Activated CD8-positive, alpha-beta memory T cell treated with anti-CD3 and anti-CD28 coated beads for 48 hours (primary cell): ENCODE measurements at regions not wholly inside any gene's neighbourhood (a gene's known extent, or its start where the extent isn't known, plus 50 kb on each side); places are given as distances from the start of the nearest gene placed in this dataset.
"Not testable (repeated sequence)": the region's sequence is repeated elsewhere in the genome, so short reads cannot be mapped to it uniquely, and the experiment has no call there.

Experiments used
- DNase-seq, 3 experiments: peaks; one replicate each; pipeline ENCODE4 v3.0.0-alpha.2; 2020; ENCODE audit warnings: low read depth in 2 of 3, low spot score in 2 of 3

DNA sequence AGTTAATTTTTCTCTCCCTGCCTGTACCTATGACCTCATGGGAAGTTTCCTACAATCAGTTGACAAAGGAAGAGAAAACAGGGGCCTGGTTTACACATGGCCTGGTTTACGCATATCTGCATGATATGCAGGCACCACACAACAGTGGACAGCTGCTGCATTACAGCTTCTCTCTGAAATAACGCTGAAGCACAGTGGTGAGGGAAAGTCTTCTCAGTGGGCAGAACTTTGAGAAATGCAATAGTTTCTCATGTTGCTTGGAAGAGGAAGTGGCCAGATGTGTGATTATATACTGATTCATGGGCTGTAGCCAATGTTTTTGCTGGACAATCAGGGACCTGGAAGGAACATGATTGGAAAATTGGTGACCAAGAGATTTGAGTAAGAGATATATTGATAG, 324.1 kb upstream of the GOT2 start:
- no peak for DNase-seq

DNA sequence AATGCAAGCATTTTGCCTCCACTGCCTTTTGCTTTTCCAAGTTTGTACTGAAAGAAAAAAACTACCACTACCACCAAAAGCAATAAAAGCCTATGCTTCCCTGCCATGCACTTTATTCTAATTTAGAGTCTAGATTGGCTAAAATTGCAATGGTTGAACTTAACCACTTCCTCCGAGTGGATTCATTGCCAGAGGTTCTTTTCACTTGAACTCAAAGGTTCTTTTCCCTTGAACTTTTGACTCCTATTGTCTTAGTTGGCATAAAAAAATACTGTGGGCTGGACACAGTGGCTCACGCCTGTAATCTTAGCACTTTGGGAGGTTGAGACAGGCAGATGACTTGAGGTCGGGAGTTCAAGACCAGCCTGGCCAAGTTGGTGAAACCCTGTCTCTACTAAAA, 319.8 kb upstream of the GOT2 start:
- DNase-seq, result no peak

DNA sequence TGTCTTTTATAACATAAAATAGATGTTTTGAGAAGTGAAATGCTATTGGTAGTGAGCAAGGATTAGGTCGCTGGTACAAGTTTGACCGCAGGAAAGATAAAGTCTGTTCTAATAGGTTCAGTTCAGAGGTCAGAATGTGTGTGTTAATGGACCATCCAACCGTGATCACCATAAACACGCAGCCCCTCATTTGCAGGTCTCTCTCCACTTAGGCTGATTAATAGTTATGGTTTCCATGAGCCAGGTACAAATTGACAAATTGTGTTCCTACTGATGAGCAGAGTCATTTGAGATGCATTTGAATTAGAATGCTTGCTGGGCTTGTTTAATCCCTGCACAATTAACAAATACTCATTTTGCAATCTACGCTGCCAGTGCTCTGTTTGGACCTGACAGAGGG, 318.1 kb upstream of the GOT2 start:
- DNase-seq, result no peak

- no peak for DNase-seq
Observed at GRCh38 chr16:59048876-59049275, 314.8 kb upstream of the GOT2 start.

GRCh38 chr16:59047114-59047513, 313.0 kb upstream of the GOT2 start:
- no peak for DNase-seq

DNA sequence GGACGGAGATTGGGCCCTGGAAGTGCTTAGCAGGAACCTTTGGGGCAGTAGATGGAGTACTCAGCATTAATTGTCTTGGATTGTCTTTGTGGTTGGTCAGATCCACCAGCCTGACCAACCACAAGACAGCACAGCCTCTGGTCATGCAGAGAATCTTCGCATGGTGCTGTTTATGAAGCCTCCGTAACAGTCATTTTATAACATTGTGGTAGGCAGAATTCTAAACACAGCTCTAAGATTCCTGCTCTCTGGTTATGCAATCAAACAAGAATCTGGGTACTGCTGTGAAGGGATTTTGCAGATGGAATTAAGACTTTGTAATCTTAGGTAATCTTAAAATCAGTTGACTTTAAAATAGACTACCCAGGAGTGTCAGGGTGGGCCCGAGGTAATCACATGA, 312.2 kb upstream of the GOT2 start:
- no peak for DNase-seq

GRCh38 chr16:59045501-59045900, 311.4 kb upstream of the GOT2 start:
- no peak for DNase-seq

- no peak for DNase-seq
Observed at GRCh38 chr16:59044616-59045015, 310.5 kb upstream of the GOT2 start.

DNA sequence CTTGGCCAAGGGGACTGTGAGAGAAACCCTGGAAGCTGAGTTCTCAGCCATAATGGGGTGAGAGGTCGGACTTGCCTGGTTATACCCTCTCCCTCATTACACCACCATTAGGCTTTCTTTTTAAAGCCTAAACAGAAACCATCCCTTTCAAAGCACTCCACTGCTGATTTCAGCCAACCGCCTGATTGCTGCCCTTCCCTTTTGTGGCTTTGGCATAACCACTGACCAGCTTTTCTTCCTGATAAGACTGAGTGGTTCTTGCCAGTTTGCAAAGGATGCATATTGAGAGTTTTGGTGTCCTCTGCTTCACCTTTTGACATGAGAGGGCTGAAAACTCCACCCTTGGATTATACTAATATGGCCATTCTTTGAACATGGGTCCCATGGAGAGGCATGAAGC, 308.2 kb upstream of the GOT2 start:
- DNase-seq, result no peak

DNA sequence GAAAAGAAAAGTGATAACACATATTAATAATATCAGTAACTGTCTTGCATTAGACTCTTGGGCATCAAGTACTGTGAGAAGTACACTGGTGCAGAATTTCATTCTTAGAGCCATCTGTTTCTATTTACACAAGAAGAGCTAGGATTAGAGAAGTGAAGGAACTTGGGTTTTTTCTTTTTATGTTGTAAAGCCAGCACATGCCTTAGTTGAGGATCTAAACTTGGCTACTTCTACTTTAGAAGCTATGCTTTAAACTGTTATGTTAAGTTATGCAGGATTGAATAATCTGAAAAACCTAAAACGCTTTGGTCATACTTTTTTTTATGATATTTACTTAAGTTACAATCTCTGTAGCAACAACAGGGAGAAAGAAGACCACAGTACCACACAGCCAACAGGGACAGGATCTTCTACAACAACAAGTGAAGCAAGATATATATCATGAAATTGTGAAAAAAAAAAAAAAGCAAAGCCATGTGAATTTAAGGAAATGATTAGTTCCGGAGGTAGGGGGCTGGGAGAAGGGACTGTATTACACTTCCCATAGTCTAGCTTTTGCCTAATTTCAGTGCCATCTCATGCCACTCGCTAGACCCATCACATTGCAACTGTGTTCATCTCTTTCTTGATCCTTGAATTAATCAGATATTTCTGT, 305.1 kb upstream of the GOT2 start:
- no peak for DNase-seq

DNA sequence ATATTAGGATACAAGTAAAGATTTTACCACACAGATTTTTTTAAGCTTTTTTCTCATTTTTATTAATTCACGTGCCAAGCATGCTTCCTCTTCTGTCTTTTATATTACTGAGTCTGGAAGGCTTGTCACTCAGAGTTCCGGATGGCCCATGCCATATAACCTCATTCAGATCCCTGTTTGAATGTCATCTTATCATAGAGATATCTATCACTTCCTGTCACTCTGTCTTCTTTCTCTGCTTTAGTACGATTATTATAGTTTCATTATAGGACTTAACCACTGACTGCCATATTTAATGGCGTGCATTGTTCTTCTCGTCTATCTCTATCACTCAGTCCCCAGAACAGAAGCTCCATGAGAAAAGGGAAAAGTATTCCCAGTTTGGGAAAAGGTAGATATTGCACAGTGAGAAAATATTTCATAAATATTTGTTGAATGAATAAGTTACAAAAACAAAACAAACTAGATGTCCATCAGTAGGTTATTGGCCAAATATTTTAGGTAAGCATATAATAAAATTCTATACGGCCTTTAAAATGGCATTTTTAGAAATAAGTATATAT, 296.9 kb upstream of the GOT2 start:
- no peak for DNase-seq

DNA sequence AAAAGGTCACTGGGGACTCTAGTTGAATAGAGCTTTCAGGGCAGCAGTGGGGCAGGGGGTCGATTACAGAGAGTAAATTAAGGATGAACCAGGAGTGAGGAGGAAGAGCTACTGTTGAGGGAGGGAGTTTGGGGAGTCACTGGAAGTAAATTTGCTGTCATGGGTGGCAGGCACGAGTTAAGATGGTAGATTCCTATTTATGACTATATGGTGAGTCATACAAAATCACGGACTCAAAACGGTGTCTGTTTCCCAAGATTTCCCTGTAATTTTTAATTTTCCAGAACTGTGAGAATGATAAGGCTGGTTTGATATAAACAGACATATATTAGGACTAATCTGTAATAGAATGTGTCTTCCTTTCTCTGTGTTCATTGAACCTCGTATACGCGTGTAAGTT, 287.6 kb upstream of the GOT2 start:
- DNase-seq, result no peak

- no peak for DNase-seq
Observed at GRCh38 chr16:59013930-59014329, 279.8 kb upstream of the GOT2 start.

- DNase-seq, result no peak
Observed at GRCh38 chr16:58999762-59000161, 265.6 kb upstream of the GOT2 start.

- not testable (repeated sequence) for DNase-seq
Observed at GRCh38 chr16:58992755-58993154, 258.6 kb upstream of the GOT2 start.

DNA sequence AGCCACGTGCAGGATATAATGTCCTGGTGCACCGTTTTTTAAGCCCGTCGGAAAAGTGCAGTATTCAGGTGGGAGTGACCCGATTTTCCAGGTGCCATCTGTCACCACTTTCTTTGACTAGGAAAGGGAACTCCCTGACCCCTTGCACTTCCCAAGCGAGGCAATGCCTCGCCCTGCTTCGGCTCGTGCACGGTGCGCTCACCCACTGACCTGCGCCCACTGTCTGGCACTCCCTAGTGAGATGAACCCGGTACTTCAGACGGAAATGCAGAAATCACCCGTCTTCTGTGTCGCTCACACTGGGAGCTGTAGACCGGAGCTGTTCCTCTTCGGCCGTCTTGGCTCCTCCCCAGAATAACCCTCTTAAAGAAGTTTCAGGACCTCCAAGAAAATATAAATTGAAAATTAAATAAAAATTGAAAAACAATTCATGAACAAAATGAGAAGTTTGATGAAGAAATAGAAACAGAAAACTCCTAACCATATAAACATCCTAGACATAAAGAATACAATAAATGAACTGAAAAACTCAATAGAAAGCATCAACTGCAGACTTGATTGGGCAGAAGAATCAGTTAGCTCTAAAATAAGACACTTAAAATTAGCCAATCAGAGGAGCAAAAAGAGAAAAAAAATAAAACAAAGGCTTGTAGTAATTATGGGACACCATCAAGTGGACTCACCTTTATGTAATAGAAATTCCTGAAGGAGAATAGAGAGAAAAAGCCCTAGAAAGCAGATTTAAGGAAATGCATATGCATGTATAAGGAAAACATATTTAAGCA, 249.3 kb upstream of the GOT2 start:
- not testable (repeated sequence) for DNase-seq

DNA sequence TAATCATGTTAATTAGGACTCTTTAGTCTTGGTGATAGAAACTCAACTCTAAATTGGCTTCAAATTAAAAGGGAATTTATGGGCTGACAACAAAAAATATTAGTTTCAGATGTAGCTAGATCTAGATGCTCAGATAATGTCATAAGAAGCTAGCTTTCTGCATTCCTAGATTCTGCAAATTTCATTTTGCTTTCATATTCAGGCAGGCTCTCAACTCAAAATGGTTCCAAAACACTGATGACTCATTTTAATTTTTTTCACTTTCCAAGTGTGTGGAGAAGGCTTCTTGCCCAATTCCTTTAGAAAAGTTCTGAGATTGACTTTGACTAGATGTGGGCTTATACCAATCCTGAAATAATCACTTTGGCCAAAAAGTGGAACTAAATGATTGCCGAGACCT, 236.7 kb upstream of the GOT2 start:
- no peak for DNase-seq

GRCh38 chr16:58963479-58963878, 229.4 kb upstream of the GOT2 start:
- no peak for DNase-seq

DNA sequence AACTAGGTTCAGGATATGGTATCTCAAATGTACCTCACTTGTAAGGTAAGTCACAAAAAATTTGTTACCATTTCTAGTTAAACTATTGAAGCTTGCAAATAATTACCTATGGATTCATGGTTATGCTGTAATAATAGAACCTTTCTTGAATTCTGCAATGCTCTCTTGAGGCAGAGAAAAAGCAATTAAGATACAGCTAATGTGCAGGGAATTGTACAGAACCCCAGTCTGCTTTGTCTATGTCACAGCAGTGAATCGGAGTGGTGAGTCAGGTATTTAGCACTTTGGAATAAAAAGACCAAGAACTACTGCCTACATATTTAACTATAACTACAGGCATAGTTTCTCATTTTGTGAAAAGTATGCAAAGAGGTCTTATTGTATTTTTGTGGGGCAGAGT, 228.7 kb upstream of the GOT2 start:
- DNase-seq, result no peak

DNA sequence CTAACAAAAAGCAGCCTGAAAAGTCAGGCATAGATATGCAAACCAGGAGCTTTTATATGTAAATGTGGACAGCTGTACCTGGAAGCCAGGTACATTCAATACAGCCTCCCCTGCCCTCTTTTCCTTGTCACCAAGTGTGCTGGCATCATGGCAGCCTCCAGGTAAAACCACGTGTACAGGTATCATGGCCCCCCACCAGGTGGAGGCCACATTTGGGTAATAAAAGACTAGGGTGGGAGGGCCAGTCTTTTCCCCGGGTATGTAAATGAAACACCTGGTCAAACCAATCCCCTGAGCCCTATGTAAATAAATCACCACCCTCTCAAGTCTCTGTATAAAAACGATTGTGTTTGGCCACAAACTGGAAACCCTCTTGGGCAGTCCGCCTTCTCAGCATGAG, 226.4 kb upstream of the GOT2 start:
- no peak for DNase-seq

DNA sequence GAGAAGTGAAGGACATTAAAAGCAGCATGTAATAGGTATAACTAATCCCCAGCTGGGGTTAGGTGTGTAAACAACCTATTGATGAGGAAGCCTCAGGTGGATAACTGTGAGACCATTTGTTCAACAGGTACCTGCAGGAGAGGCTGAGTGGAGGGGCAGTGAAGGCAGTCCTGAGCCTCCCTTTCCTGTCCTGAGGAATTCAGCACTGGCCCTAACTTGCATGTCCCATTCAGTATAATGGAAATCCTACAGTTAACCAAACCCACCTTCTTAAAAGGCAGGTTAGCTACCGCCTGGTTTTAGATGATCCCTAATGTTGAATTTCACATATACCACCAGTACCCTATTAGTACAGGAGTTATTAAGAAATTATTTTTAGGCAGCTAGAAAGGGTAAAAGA, 225.9 kb upstream of the GOT2 start:
- DNase-seq, result no peak

DNA sequence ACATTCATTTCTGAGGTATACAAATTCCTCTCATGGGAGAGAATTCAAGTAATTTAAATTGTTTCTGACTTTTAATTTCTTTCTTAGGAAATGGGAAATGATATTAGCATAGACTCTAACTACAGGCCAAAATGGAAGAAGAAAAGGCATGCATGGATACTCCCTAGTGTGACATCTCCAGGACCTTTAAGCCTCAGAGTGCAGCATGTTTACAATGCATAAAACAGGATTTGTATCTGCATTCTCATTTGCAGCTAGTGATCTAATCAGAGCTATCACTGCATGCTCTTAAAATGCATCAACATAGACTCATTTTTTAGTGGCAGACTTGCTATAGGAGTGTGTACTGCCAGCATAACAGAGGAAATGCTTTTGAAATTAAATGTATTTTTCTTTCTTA, 224.6 kb upstream of the GOT2 start:
- no peak for DNase-seq

- DNase-seq, result no peak
Observed at GRCh38 chr16:58948244-58948643, 214.1 kb upstream of the GOT2 start.
